H7 (cell line): ENCODE measurements at regions not wholly inside any gene's neighbourhood (a gene's known extent, or its start where the extent isn't known, plus 50 kb on each side); places are given as distances from the start of the nearest gene placed in this dataset.
A peak's percentile ranks its signal among the peaks of the same experiment; 100 is the strongest.
"Not testable (repeated sequence)": the region's sequence is repeated elsewhere in the genome, so short reads cannot be mapped to it uniquely, and the experiment has no call there.

Experiments used
- DNase-seq: peaks from one replicate; pipeline ENCODE4 v3.0.0; 2012
- H3K27me3 ChIP-seq: 2 replicates; pipeline ENCODE4 v1.6.0; 2011; ENCODE audit warnings: mild to moderate bottlenecking, low read length; ENCODE audit not compliant: control insufficient read depth, insufficient read depth
- H3K36me3 ChIP-seq: replicated peaks from 2 replicates; pipeline ENCODE4 v1.5.1; 2011; ENCODE audit warnings: low read length; ENCODE audit not compliant: control insufficient read depth, insufficient read depth
- H3K4me3 ChIP-seq: 2 replicates; pipeline ENCODE4 v1.5.1; 2011; ENCODE audit warnings: low read depth, mild to moderate bottlenecking, control low read depth, low read length, moderate library complexity; ENCODE audit not compliant: insufficient read depth

- Histone ChIP-seq H3K4me3 (no peak overlapping the region), H3K36me3 (no peaks in the 10 kb centered on the region), H3K27me3 (no peaks in the 10 kb centered on the region)
- DNase-seq, result no peak
These were observed 109.6 kb downstream of the GPR37 start for GRCh38 chr7:124655990-124656389.

- DNase-seq, result no peak
These were observed 113.4 kb downstream of the GPR37 start for GRCh38 chr7:124652237-124652636.

GRCh38 chr7:124651136-124651535 is 114.5 kb downstream of the GPR37 start:
- Histone ChIP-seq H3K36me3 (no peaks in the 10 kb centered on the region), H3K27me3 (no peaks in the 10 kb centered on the region), H3K4me3 (no peak overlapping the region)
- DNase-seq, result no peak

More at GRCh38 chr7:124652237-124652636, 113.4 kb downstream of the GPR37 start:
- H3K27me3 ChIP-seq, result no peaks in the 10 kb centered on the region
- H3K36me3 ChIP-seq, result no peaks in the 10 kb centered on the region
- no peak overlapping the region for H3K4me3 ChIP-seq

- no peaks in the 10 kb centered on the region for H3K36me3 ChIP-seq
- no peak overlapping the region for H3K4me3 ChIP-seq
- H3K27me3 ChIP-seq, result no peaks in the 10 kb centered on the region
- no peak for DNase-seq
These were observed 116.1 kb downstream of the GPR37 start for GRCh38 chr7:124649397-124650014.

GRCh38 chr7:124647630-124648306 is 117.8 kb downstream of the GPR37 start:
- DNase-seq, result no peak
- H3K36me3 ChIP-seq, result no peaks in the 10 kb centered on the region
- no peaks in the 10 kb centered on the region for H3K27me3 ChIP-seq
- no peak overlapping the region for H3K4me3 ChIP-seq

GRCh38 chr7:124645704-124646103 is 119.9 kb downstream of the GPR37 start:
- Histone ChIP-seq H3K27me3 (no peaks in the 10 kb centered on the region), H3K36me3 (no peaks in the 10 kb centered on the region), H3K4me3 (no peak overlapping the region)
- DNase-seq, result no peak

- Histone ChIP-seq H3K4me3 (no peak overlapping the region), H3K36me3 (no peaks in the 10 kb centered on the region), H3K27me3 (no peaks in the 10 kb centered on the region)
- no peak for DNase-seq
These were observed 122.2 kb downstream of the GPR37 start for GRCh38 chr7:124643311-124643811.

GRCh38 chr7:124635416-124635815 is 130.2 kb downstream of the GPR37 start:
- no peak overlapping the region for H3K4me3 ChIP-seq
- DNase-seq, result peak; percentile 2
- no peaks in the 10 kb centered on the region for H3K27me3 ChIP-seq
- H3K36me3 ChIP-seq, result no peaks in the 10 kb centered on the region

GRCh38 chr7:124633740-124634139 is 131.9 kb downstream of the GPR37 start:
- no peaks in the 10 kb centered on the region for H3K36me3 ChIP-seq
- no peaks in the 10 kb centered on the region for H3K27me3 ChIP-seq
- H3K4me3 ChIP-seq, result no peak overlapping the region
- no peak for DNase-seq

- H3K27me3 ChIP-seq, result no peaks in the 10 kb centered on the region
- DNase-seq, result no peak
- H3K36me3 ChIP-seq, result no peaks in the 10 kb centered on the region
- H3K4me3 ChIP-seq, result no peak overlapping the region
These were observed 135.2 kb downstream of the GPR37 start for GRCh38 chr7:124630395-124630794.

GRCh38 chr7:124618871-124619270 is 146.7 kb downstream of the GPR37 start:
- Histone ChIP-seq H3K27me3 (no peaks in the 10 kb centered on the region), H3K4me3 (no peak overlapping the region), H3K36me3 (no peaks in the 10 kb centered on the region)
- DNase-seq, result no peak

GRCh38 chr7:124618051-124618450 is 147.5 kb downstream of the GPR37 start:
- H3K36me3 ChIP-seq, H3K27me3 ChIP-seq, H3K4me3 ChIP-seq, DNase-seq: not testable (repeated sequence)

- no peak overlapping the region for H3K4me3 ChIP-seq
- H3K27me3 ChIP-seq, result no peaks in the 10 kb centered on the region
- DNase-seq, result no peak
- H3K36me3 ChIP-seq, result no peaks in the 10 kb centered on the region
These were observed 162.5 kb downstream of the GPR37 start for GRCh38 chr7:124603066-124603465.

GRCh38 chr7:124597509-124597908 is 168.1 kb downstream of the GPR37 start:
- Histone ChIP-seq H3K27me3 (no peaks in the 10 kb centered on the region), H3K4me3 (no peak overlapping the region), H3K36me3 (no peaks in the 10 kb centered on the region)
- DNase-seq, result no peak

GRCh38 chr7:124596881-124597280 is 168.7 kb downstream of the GPR37 start:
- DNase-seq, result no peak
- H3K27me3 ChIP-seq, result no peaks in the 10 kb centered on the region
- H3K36me3 ChIP-seq, result no peaks in the 10 kb centered on the region
- H3K4me3 ChIP-seq, result no peak overlapping the region
